Astrocyte of the spinal cord (primary cell): ENCODE measurements at regions not wholly inside any gene's neighbourhood (a gene's known extent, or its start where the extent isn't known, plus 50 kb on each side); places are given as distances from the start of the nearest gene placed in this dataset.

Source experiments
- DNase-seq: peaks from one replicate; pipeline ENCODE4 v3.0.0; 2011; ENCODE audit warnings: low read depth, low spot score
- H3K4me3 ChIP-seq: 2 replicates; pipeline ENCODE4 v1.5.1; 2011; ENCODE audit warnings: low read depth, mild to moderate bottlenecking, low read length, moderate library complexity
- CTCF ChIP-seq: IDR thresholded peaks from 2 replicates; pipeline ENCODE4 v1.5.1; 2012; ENCODE audit warnings: low read depth, mild to moderate bottlenecking, low read length, inconsistent platforms
- in situ Hi-C: cut with HindIII; loops from 2 replicates; pipeline ENCODE4 v1.10.0; 2017; ENCODE audit warnings: low sequenced_read_pairs

GRCh38 chr20:39176457-39176856 is 214.3 kb downstream of the DHX35 start:
- no peak for TF ChIP-seq CTCF
- H3K4me3 ChIP-seq, result no peak overlapping the region
- in situ Hi-C loops, result no loop called here
- DNase-seq, result no peak

GRCh38 chr20:39170896-39171463 is 208.8 kb downstream of the DHX35 start:
- DNase-seq, result no peak
- no peak overlapping the region for H3K4me3 ChIP-seq
- no peak for TF ChIP-seq CTCF
- in situ Hi-C loops, result no loop called here

GRCh38 chr20:39165099-39165498 is 203.0 kb downstream of the DHX35 start:
- in situ Hi-C loops, result no loop called here
- no peak for DNase-seq
- H3K4me3 ChIP-seq, result no peak overlapping the region
- no peak for TF ChIP-seq CTCF

- no peak for TF ChIP-seq CTCF
- no peak overlapping the region for H3K4me3 ChIP-seq
- in situ Hi-C loops, result no loop called here
- no peak for DNase-seq
Observed at GRCh38 chr20:39164642-39165041, 202.5 kb downstream of the DHX35 start.

- TF ChIP-seq CTCF, result no peak
- DNase-seq, result no peak
- H3K4me3 ChIP-seq, result no peak overlapping the region
- in situ Hi-C loops, result no loop called here
Observed at GRCh38 chr20:39163993-39164392, 201.8 kb downstream of the DHX35 start.

GRCh38 chr20:39161900-39162299 is 199.8 kb downstream of the DHX35 start:
- H3K4me3 ChIP-seq, result no peak overlapping the region
- no peak for TF ChIP-seq CTCF
- DNase-seq, result no peak
- in situ Hi-C loops, result no loop called here

GRCh38 chr20:39155971-39156370 is 193.8 kb downstream of the DHX35 start:
- in situ Hi-C loops, result no loop called here

More at GRCh38 chr20:39155971-39156370, 193.8 kb downstream of the DHX35 start:
- no peak for DNase-seq
- no peak for TF ChIP-seq CTCF
- no peak overlapping the region for H3K4me3 ChIP-seq
